HL-60 (cell line): ENCODE measurements at regions not wholly inside any gene's neighbourhood (a gene's known extent, or its start where the extent isn't known, plus 50 kb on each side); places are given as distances from the start of the nearest gene placed in this dataset.

Experiments
- DNase-seq, 2 experiments: peaks; one replicate each; pipeline ENCODE4 v3.0.0-alpha.2; 2010 to 2020; ENCODE audit warnings: low read depth in 1 of 2, low spot score in 1 of 2
- H3K27ac ChIP-seq: fragments of 250-450 bp; sonication (Bioruptor Pico); replicated peaks from 2 replicates; pipeline ENCODE4 v1.5.1; 2020; ENCODE audit warnings: mild to moderate bottlenecking, moderate library complexity
- H3K27me3 ChIP-seq: fragments of 250-450 bp; sonication (Bioruptor Pico); 2 replicates; pipeline ENCODE4 v1.5.1; 2021; ENCODE audit warnings: mild to moderate bottlenecking, moderate library complexity; ENCODE audit not compliant: insufficient read depth, poor library complexity, severe bottlenecking
- H3K4me3 ChIP-seq: replicated peaks from 2 replicates; pipeline ENCODE4 v1.5.1; 2011; ENCODE audit warnings: mild to moderate bottlenecking, control low read depth, low read length; ENCODE audit not compliant: insufficient read depth
- GABPA ChIP-seq: IDR thresholded peaks from 2 replicates; pipeline ENCODE4 v1.6.1; 2012; ENCODE audit warnings: low read depth
- POLR2AphosphoS5 ChIP-seq: IDR thresholded peaks from 2 replicates; pipeline ENCODE4 v1.6.1; 2012; ENCODE audit warnings: low read depth
- REST ChIP-seq: IDR thresholded peaks from 2 replicates; pipeline ENCODE4 v1.6.1; 2012; ENCODE audit warnings: low read depth; ENCODE audit not compliant: insufficient replicate concordance
- SPI1 ChIP-seq: IDR thresholded peaks from 2 replicates; pipeline ENCODE4 v1.6.1; 2012; ENCODE audit warnings: low read depth, mild to moderate bottlenecking, borderline replicate concordance
- TF ChIP-seq, protein P1 (sequence below): IDR thresholded peaks from one replicate; pipeline ENCODE4 v1.5.1; 2011; ENCODE audit warnings: low read length, control low read depth, inconsistent platforms; ENCODE audit not compliant: insufficient read depth

DNA sequence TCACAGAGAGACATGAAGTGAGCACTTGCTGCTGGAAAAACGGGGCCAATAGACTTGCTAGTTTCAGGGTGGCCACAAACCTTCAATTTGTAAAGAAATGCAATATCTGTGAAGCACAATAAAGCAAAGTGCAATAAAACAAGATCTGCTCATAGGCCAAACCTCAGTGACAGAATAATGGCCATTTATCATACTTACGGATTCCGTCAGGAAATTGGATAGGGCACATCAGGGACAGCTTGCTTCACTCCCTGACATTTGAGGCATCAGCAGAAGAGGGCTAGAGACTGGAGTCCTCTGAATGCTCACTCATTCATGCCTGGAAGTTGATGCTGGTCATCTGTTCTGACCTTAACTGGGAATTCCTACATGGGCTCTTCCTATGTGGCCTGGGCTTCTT, 165.5 kb upstream of the OPRM1 start:
- no peak for DNase-seq
- no peak overlapping the region for H3K27ac ChIP-seq
- no peaks in the 10 kb centered on the region for H3K27me3 ChIP-seq
- TF ChIP-seq GABPA (no peak), POLR2AphosphoS5 (no peak), SPI1 (no peak), REST (no peak)
- TF ChIP-seq, protein P1, sequence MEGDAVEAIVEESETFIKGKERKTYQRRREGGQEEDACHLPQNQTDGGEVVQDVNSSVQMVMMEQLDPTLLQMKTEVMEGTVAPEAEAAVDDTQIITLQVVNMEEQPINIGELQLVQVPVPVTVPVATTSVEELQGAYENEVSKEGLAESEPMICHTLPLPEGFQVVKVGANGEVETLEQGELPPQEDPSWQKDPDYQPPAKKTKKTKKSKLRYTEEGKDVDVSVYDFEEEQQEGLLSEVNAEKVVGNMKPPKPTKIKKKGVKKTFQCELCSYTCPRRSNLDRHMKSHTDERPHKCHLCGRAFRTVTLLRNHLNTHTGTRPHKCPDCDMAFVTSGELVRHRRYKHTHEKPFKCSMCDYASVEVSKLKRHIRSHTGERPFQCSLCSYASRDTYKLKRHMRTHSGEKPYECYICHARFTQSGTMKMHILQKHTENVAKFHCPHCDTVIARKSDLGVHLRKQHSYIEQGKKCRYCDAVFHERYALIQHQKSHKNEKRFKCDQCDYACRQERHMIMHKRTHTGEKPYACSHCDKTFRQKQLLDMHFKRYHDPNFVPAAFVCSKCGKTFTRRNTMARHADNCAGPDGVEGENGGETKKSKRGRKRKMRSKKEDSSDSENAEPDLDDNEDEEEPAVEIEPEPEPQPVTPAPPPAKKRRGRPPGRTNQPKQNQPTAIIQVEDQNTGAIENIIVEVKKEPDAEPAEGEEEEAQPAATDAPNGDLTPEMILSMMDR: no peak
- no peak overlapping the region for H3K4me3 ChIP-seq

DNA sequence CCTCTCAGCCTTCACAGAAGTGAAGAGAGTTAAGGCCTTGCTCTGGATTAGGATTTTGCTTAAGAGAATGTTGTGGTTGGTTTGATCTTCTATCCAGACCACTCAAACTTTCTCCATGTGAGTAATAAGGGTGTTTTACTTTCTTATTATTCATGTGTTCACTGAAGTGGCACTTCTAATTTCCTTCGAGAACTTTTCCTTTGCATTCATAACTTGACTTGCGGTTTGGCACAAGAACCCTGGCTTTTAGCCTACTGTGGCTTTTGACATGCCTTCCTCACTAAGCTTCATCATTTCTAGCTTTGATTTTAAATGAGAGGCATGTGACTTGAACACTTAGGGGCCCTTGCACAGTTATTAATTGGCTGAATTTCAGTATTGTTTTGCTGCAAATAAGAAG, 166.1 kb upstream of the OPRM1 start:
- DNase-seq: no peak
- H3K27ac ChIP-seq: no peak overlapping the region
- H3K4me3 ChIP-seq: no peak overlapping the region
- no peaks in the 10 kb centered on the region for H3K27me3 ChIP-seq
- TF ChIP-seq POLR2AphosphoS5: no peak
- no peak for TF ChIP-seq GABPA
- TF ChIP-seq SPI1: no peak
- TF ChIP-seq, protein P1: no peak
- no peak for TF ChIP-seq REST

DNA sequence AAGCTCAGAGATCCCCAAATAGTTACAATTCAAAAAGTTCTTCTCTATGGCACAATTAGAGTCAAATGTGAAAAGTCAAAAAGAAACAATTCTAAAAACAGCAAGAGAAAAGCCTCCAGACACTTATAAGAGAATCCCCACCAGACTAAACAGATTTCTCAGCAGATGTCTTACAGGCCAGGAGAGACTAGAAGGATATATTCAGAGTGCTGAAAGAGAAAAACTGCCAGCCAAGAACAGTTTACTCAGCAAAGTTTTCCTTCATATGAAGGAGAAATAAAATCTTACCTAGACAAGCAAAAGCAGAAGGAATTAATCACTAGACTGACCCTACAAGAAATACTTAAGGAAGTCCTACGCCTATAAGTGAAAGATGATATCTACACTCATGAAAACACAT, 176.1 kb upstream of the OPRM1 start:
- H3K27me3 ChIP-seq: no peaks in the 10 kb centered on the region
- DNase-seq: no peak
- no peak for TF ChIP-seq POLR2AphosphoS5
- TF ChIP-seq GABPA: no peak
- no peak for TF ChIP-seq REST
- no peak for TF ChIP-seq SPI1
- TF ChIP-seq, protein P1: no peak

More for the DNA sequence above, 176.1 kb upstream of the OPRM1 start:
- Histone ChIP-seq H3K4me3 (no peak overlapping the region), H3K27ac (no peak overlapping the region)
